HG02973 (cell line): ENCODE measurements at regions not wholly inside any gene's neighbourhood (a gene's known extent, or its start where the extent isn't known, plus 50 kb on each side); places are given as distances from the start of the nearest gene placed in this dataset.

Experiments used
- ATAC-seq: cut with Tn5 transposase; IDR thresholded peaks from one replicate; pipeline ENCODE4 v1.9.1; 2021; ENCODE audit warnings: moderate library complexity; ENCODE audit not compliant: unreplicated experiment

DNA sequence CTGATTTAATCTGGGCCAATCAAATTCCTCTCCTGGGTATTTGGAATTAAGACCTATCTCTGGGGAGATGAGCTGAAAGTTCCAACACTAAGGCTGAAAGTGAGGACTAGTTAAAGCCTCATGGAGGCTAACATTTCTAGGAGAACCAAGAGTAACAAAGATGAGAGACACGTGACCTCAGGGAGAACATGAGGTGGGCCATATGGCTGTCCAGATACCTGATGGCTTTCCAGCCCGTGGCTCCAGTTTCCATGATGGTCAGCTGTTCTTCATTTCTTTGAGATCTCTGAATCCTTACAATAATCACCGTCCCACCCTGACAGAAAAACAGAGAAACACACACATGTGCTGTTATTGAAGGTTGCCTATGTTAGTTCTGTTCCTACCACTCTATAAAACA lies 66.1 kb downstream of the LEPR start:
- no peak for ATAC-seq

DNA sequence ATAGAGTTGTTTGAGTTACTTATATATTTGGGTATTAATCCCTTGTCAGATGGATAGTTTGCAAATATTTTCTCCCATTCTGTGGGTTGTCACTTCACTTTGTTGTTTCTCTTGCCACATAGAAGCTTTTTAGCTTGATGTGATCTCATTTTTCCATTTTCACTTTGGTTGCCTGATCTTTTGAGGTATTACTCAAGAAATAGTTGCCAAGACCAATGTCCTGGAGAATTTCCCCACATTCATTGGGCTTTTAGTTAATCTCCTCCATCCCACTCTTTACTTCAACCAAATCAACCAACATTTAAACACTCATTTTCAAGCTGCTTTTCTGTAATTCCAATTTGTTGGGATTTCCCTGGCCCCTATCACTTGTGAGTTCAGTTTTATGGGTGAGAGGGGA lies 69.0 kb downstream of the LEPR start:
- no peak for ATAC-seq

DNA sequence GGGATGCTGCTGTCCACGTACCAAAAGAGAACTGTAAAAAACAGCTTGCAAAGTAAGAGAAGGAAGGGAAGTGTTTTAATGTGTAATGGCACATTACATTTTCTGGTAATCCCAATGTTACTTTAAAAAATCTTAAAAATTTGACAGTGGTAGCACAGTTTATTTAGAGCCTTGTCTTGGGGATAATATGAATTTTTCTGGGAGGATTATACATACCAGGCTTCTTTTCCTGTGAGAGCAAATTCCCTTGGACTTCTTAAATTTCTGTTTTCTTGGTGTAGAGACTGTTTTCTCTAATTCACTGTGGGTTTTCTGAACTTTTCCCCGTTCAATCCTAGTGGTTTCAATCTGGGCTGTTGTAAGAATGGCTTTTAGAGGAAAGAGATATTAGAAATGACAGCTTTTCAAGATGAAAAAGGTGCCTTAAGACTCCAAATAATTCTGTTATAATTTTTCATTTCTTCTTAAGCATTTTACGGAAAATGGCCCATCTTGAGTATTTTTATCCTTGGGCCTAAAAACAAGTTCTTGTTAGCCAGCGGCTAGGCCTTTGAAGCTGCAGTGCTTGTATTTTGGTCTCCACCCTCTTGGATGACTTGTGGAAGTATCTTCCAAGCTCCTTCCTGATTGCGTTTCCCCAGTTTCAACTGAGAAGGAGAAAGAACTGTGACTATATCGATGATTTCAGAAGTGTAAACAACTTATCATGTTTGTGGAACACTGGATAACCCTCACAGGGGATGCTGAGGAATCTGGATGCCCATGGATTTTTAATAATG lies 70.0 kb downstream of the LEPR start:
- no peak for ATAC-seq

DNA sequence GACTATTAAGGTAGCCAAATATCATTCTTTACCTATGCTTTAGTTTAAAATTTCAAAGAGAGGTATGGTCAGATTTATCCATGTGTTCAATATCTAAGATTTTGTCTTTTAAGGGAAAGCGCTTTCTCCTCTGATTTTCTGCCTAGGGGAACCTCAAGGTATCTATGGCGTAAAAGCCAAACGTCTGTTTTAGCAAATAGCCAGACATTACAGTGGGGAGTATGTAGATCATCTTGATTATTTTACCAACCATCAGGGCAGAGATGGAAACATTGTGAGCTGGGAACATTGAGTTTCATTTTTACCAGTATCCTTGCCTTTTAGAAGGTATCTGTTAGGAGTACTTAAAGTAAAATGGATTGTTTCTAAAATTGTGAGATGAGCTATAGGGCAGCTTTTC lies 71.0 kb downstream of the LEPR start:
- no peak for ATAC-seq

DNA sequence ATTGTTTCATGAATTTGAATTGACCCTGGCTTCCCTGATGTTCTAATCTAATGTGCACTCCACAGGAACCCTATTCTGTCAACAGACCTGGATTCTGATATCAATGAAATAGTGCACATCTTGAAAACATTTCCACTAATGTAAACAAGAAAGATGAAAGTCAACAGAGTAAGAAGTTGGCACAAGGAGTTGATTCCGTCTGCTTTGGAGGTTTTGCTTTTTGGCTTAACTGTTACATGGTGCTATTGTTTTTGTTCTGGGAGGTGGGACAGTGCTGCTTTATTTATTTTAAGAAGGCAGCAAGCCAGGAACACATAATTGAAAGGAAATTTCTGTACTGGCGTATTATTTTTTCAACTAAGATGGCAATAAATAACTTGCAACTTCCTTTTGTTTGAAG lies 73.3 kb downstream of the LEPR start:
- no peak for ATAC-seq

DNA sequence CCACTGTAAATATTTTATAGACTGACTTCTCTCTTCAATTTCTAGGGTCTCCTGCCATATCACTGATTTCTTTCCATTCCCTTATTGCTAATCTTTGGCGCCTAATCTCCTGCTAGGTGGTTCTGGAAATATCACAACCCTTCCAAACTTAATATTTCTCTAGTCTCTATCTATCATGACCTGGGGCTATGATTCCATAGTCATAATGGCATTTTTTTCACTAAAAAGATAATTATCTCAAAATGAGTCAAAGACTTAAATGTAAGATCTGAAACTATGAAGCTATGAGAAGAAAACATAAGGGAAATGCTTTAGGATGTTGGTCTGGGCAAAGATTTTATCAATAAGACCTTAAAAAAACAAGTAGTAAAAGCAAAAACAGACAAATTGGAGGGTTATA lies 74.2 kb downstream of the LEPR start:
- no peak for ATAC-seq

DNA sequence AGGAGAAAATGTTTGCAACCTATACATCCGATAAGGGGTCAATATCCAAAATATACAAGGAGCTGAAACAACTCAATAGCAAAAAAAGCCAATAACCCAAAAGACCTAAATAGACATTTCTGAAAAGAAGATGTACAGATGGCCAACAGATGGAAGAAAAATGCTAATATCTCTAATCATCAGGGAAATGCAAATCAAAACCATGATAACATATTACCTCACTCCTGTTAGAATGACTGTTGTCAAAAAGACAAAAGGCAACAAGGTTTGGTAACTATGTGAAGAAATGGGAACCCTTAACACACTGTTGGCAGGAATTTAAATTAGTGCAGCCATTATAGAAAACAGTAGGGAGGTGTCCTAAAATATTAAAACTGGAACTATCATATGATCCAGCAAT lies 74.7 kb downstream of the LEPR start:
- ATAC-seq, result no peak

DNA sequence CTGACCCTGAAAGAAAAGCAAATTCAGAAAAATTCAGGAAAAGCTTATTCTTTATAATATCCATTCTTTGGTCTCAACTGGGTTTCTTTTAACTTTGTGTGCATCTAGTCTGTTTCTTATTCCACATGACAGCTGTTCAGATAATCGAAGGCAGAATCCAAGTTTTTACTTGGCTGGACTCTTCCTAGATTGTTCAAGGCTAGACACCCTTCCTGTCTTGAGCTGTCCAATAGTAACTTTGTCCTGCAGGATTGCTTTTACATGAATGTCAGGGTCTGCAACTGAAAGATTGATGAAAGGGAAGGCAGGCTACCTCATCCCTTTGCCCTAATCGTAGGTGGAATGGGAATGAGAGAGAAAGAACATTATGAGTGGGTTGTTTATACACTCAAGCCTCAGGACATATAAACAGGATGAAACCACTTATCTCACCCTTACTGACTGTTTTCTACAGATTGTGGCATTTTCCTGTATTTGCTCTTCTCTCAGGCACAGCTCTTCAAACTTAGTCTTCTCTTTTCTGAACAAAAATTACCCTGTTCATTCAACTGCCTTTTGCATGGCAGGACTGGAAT lies 76.9 kb downstream of the LEPR start:
- ATAC-seq, result no peak

DNA sequence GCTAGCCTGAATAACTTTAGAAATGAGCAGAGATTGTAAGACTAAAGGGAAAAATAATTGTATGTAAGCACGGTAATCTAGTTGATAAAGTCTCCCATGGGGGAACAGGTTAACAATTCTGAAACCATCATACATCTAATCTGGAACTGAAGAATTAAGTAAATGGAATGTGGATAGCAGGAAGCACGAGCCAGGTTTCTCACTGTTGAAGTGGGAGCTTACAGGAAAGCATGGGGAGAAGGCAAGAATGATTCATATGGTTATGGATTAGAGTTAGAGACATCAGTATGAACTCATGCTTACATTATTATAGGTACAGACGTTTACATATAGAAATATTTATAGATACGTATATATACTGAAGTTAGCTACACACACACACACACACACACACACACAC lies 83.0 kb downstream of the LEPR start:
- no peak for ATAC-seq

DNA sequence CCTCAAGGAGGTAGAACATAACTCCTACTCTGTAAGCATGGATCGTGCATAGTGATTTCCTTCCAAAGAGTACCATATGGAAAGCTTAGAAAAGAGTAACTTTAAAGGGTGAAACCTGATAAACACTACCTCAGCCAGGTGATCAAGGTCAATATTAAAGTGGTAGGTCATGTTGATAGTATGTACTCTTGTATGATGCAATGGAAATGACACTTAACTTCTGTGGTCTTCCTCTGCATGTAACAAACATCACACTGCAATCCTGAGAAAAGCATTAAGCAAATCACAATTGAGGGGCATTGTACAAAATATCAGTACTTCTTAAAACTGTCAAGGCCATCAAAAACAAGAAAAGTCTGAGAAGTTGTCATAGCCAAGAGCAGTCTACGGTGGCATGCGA lies 83.8 kb downstream of the LEPR start:
- ATAC-seq, result no peak

DNA sequence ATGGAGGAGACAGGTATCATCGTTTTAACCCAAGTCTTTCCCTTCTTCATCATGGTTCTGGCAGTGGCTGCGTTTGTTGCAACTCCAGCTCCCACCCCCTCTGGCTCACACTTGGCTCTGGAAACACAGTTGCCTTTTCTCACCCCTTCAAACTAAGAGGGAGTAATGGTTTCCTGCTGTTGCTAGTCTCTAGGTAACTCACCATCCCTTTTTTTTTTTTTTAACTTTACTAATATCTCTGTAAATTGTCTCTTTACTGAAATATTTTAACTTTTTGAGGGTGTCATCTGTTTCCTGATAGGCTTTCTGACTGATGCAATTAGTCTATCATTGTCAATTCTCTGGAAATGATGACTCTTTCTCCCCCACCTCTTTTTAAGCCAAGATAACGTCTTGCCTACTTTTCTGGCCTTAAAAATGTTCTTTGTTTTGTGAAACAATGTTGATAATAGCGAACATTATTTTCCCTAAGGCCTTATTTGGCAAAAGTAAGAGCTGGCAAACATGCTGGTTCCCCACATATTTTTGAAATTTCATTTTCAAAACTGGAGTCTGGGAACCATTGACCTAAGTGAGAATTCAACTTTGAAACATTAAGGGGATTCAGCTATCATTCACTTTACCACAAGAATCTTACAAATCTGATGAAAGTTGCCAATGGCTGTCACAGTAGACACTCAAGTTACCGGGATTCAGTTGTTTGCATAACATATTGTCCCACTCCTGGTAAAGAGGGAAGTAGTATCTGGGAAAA lies 85.3 kb downstream of the LEPR start:
- no peak for ATAC-seq

DNA sequence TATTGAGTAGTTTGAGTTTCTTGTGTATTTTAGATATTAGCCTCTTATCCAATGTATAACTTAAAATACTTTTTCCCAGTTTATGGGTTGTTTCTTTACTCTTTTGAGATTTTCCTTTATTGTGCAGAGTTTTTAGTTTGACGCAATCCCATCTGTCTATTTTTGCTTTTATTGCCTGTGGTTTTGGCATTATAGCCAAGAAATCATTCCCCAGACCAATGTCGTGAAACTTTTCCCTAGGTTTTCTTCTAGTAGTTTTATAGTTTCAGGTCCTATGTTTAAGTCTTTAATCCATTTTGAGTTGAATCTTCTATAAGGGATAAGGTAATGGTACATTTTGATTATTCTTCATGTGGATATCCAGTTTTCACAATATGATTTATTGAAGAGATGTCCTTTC lies 87.6 kb downstream of the LEPR start:
- no peak for ATAC-seq

DNA sequence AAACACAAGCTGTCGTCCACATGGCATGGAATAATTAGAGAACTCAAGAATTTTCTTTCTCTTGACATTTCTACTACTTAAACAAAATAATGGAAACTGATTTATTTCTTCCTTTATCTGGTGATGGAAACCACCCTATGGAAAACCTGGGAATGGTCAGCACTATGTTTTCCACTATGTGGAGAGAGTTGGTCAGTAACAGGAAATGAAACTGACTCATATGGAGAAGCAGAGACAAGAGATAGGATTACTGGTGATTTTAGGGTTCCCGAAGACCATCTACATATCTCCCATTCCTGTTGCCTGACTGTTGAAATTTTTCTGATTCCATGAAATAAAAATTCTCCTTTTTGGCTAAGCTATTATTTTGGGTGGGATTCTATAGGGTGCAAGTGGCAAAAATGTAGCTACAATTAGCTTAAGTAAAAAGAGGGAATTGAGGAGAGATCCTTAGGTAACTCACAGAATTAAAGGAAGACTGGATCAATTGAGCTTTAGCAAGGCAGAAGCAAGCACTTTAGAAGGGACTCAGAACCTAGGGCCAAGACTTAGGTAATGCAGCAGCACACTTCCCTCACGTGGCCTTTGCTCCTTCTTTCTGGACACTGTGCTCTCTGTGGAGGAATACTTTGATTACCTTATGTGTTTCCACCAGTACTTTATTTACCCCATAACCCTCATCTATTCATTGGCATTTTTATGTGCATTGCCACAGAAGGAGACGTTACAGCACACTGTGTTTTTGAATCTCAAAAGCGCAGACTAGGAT lies 89.6 kb downstream of the LEPR start:
- no peak for ATAC-seq

DNA sequence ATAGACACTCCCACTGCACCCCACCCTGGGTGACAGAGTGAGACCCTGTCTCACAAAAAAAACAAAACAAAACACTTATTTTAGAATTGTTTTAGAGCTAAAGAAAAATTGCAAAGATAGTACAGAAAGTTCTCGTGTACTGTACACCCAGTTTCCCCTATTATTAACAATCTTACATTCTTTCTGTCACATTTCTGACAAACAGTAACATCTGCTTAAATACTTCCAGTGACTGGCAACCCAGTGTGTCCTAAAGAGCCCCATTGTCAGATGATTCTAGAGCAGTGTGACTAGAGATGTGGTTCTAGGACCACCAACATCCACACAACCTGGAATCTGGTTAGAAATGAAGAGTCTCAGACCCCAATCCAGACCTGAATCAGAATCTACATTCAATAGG lies 90.5 kb downstream of the LEPR start:
- no peak for ATAC-seq

DNA sequence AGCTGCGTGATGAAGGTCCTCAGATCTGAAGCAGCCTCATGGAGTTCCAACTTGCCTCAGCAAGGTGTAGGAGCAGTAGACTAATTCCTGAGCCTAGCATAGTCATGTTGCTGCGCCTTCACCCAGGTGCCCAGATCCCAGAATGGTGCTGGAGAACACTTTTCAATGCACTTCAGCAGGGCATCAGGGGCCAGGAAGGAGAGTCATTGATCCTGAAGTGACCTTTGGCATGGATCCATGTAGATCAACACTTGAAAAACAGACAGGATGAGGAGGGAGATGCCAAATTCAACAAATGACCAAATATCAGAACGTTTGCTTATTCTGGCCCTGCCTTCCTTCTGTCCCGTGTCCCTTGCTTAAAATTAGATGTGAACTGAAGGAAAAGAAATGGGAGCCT lies 91.9 kb downstream of the LEPR start:
- no peak for ATAC-seq

DNA sequence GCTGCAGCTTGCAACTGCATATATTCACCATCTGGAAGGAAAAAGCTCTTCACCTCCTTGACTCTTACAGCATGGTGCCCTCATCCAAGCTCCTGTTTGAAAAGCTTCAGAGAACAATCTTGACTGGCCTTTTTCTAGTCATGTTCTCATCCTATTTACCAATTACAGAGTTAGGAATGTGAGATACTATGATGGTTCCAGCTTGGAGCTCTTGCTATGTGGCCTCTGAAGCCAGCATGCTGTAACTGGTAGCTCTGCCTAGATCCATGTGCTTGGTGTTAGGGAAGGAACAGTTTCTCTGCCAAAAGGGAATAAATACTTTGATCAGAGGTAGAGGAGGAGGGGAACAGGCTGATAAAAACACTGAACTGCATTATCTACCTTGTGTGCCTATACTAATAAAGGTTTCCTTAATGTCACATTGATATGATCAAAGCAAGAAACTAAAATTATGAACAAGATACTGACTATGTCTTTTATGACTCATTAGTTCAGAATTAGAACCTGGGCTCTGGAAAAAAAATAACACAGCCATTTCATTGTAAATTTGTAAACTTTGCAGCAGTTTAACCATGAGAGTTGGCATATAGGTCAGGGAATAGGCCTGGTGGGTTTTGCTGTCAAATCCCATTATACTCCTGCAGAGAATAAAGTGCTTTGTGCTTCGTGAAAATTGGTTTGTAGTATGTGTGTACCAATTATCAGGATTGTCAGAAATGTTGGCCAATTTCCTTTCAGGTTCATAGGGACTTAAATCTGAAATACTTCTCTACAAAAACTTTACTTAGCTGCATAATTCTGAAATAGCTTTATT lies 92.7 kb downstream of the LEPR start:
- no peak for ATAC-seq

DNA sequence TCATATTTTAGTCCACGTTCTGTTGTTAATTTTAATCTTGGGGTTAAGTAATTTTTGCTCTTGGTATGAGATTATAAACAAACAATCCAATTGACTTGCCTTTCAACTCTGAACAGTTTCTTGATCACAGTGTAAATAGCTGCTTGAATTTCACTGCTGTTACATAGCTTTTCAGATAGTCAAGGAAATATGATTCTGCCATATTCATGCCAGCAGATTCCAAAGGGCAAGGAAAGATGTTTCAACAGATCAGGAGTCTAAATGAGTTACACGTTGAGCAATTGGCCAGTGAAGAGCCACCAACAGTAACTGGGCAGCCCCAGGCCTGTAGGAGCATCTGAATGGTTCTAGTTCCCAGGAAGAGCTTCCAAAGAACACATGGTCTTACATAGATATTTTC lies 93.6 kb downstream of the LEPR start:
- ATAC-seq, result no peak

DNA sequence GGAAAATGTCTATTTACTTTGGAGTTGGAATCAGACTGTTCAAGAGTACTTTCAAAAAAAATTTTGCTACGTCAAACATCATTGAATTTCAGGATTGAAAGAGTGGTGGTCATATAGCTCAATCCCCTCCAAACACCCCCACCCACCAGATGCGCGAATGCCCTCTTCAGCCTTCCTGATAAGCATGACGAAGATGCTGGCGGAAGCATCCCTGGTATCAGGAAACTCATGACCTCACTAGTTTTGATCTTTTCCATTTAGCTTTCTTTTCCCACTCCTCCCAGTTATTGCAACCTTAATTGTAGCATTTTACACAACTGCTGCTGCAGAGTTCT lies 104.4 kb downstream of the LEPR start:
- ATAC-seq, result no peak

DNA sequence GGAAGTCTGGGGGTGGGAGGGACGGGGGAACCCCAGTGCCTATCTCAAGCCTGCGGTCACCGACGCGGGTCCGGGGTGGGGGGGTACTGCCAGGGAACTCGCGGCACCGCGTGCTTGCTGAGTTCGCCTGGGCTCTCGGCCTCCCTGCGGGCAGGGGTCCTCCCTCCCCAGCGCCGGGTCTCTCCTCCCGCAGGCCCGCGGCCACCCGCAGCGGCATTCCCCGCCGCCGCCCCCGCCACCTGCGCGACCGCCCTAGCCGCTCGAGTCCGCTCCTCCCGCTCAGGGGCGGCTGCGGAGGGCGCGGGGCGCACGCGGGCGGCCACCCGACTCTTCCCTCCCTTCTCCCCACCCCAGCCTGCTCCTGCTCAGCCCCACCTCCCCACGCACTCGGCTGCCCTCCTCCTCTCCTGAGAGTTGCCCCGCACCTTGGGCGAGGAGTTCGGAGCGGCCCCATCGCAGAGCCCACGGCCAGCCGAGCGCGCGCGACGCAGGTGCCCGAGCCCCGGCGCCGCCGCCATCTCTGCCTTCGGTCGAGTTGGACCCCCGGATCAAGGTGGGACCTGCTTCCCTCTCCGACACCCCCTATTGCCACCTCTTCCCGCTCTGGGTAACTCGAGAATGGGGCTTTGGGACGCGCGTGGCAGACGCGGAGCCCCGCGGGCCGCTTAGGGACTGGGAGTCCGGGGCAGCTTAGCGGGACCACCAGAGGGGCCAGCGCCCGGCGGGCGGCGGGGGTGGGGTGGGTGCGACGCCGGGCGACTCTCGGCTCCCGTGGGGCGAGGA lies 105.0 kb downstream of the LEPR start:
- ATAC-seq, result no peak

DNA sequence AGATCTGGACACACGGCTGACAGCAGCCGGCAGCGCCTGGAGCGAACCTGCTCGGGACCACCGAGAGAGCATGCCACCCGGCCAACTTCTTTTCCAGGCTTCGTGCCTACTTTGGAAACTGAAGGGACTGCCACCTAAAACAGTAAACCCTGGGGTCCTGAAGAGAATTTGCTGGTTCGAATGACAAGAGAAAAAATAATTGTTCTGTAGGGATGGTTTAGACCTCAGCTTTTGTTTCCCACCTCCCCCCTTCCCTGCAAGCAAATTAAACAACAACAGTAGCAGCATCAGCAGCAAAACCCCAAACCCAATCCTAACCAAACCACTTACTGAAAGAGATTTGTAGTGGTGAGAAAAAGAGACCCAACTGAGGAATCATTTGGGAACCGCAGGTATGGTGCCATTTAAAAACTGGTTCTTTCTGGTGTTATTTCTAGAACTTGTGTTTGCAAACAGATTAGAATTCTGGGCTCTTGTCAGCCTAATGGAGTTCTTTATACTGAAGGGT lies 105.6 kb downstream of the LEPR start:
- ATAC-seq, result no peak
